ENCODE measurements at regions not wholly inside any gene's neighbourhood (a gene's known extent, or its start where the extent isn't known, plus 50 kb on each side); places are given as distances from the start of the nearest gene placed in this dataset.

- WGBS (ENCODE audit: insufficient coverage) = 25% methylated on average over 5 of the region's 11 CpGs
- H3K27ac ChIP-seq (ENCODE audit: insufficient read depth in 1 of 2, low read depth in 1 of 2, low read length in 2 of 2, poor library complexity in 1 of 2, severe bottlenecking in 2 of 2) = peak overlapping the region in 1 of 2 experiments; percentile 62
- no peaks in the 10 kb centered on the region for H3K36me3 ChIP-seq (ENCODE audit: control insufficient read depth in 4 of 4, insufficient read depth in 4 of 4, low read length in 3 of 4)
- peak overlapping the region in 5 of 7 experiments; percentile 8 to 37 (median 22) for H3K4me3 ChIP-seq (ENCODE audit: control insufficient read depth in 1 of 7, extremely low read depth in 1 of 7, insufficient read depth in 4 of 7, low read depth in 2 of 7, low read length in 6 of 7)
- ChIA-PET POLR2A (interaction anchor here (0.6 to 1.1 kb wide), 2 partner anchors 77 to 520 kb away, joined by 3 to 16 read pairs; partner anchors contain the start of gene TNRC6C), CTCF (interaction anchor here (0.6 to 1.3 kb wide), 6 partner anchors 18 to 142 kb away, joined by 3 to 5 read pairs (median 3); no protein-coding TSS in a partner anchor)
- H3K4me1 ChIP-seq (ENCODE audit: control extremely low read depth in 1 of 4, control insufficient read depth in 4 of 4, insufficient read depth in 4 of 4, low read length in 3 of 4) = peaks cover 14 to 38% (median 37%) of the 10 kb centered on the region in 4 experiments
- peaks cover 0 to 3% (median 0%) of the 10 kb centered on the region in 5 experiments for H3K27me3 ChIP-seq (replicated peaks in 2 of 5; ENCODE audit: control insufficient read depth in 4 of 5, insufficient read depth in 5 of 5, low read length in 4 of 5)
- peak in 2 of 3 donors; percentile 21 to 37 for DNase-seq
- peaks cover 0 to 6% (median 5%) of the 10 kb centered on the region in 5 experiments for H3K9me3 ChIP-seq (ENCODE audit: control extremely low read depth in 1 of 5, control insufficient read depth in 4 of 5, insufficient read depth in 2 of 5, low read depth in 1 of 5, low read length in 4 of 5)
Observed at GRCh38 chr17:77880711-77881450, 77.6 kb upstream of the TNRC6C start.

GRCh38 chr17:77881545-77881944 is 77.0 kb upstream of the TNRC6C start:
- ChIA-PET CTCF (interaction anchor here (0.8 to 1.3 kb wide), 5 partner anchors 18 to 142 kb away, joined by 3 to 5 read pairs (median 3); no protein-coding TSS in a partner anchor), POLR2A (interaction anchor here (1.1 kb wide), 1 partner anchor 77 kb away, joined by 16 read pairs; the partner anchor contains the start of gene TNRC6C)
- H3K9me3 ChIP-seq (ENCODE audit: control extremely low read depth in 1 of 5, control insufficient read depth in 4 of 5, insufficient read depth in 2 of 5, low read depth in 1 of 5, low read length in 4 of 5) = no peaks in the 10 kb centered on the region
- H3K27ac ChIP-seq (ENCODE audit: insufficient read depth in 1 of 2, low read depth in 1 of 2, low read length in 2 of 2, poor library complexity in 1 of 2, severe bottlenecking in 2 of 2) = peak overlapping the region in 1 of 2 experiments; percentile 62
- H3K4me3 ChIP-seq (ENCODE audit: control insufficient read depth in 1 of 7, extremely low read depth in 1 of 7, insufficient read depth in 4 of 7, low read depth in 2 of 7, low read length in 6 of 7) = peak overlapping the region in 5 of 7 experiments; percentile 8 to 56 (median 37)
- 0% methylated on average over 6 of the region's 10 CpGs for WGBS (ENCODE audit: insufficient coverage)
- DNase-seq = peak; percentile 88 to 98 (median 98)
- no peaks in the 10 kb centered on the region for H3K36me3 ChIP-seq (ENCODE audit: control insufficient read depth in 4 of 4, insufficient read depth in 4 of 4, low read length in 3 of 4)
- peaks cover 10 to 39% (median 38%) of the 10 kb centered on the region in 4 experiments for H3K4me1 ChIP-seq (ENCODE audit: control extremely low read depth in 1 of 4, control insufficient read depth in 4 of 4, insufficient read depth in 4 of 4, low read length in 3 of 4)
- peaks cover 0 to 6% (median 5%) of the 10 kb centered on the region in 5 experiments for H3K27me3 ChIP-seq (replicated peaks in 2 of 5; ENCODE audit: control insufficient read depth in 4 of 5, insufficient read depth in 5 of 5, low read length in 4 of 5)

- Histone ChIP-seq H3K9me3 (ENCODE audit: control extremely low read depth in 1 of 5, control insufficient read depth in 4 of 5, insufficient read depth in 2 of 5, low read depth in 1 of 5, low read length in 4 of 5) (no peaks in the 10 kb centered on the region), H3K27ac (ENCODE audit: insufficient read depth in 1 of 2, low read depth in 1 of 2, low read length in 2 of 2, poor library complexity in 1 of 2, severe bottlenecking in 2 of 2) (no peak overlapping the region), H3K4me1 (ENCODE audit: control extremely low read depth in 1 of 4, control insufficient read depth in 4 of 4, insufficient read depth in 4 of 4, low read length in 3 of 4) (peaks cover 10 to 40% (median 38%) of the 10 kb centered on the region in 4 experiments), H3K27me3 (replicated peaks in 2 of 5; ENCODE audit: control insufficient read depth in 4 of 5, insufficient read depth in 5 of 5, low read length in 4 of 5) (peaks cover 0 to 11% (median 8%) of the 10 kb centered on the region in 5 experiments), H3K36me3 (ENCODE audit: control insufficient read depth in 4 of 4, insufficient read depth in 4 of 4, low read length in 3 of 4) (no peaks in the 10 kb centered on the region), H3K4me3 (ENCODE audit: control insufficient read depth in 1 of 7, extremely low read depth in 1 of 7, insufficient read depth in 4 of 7, low read depth in 2 of 7, low read length in 6 of 7) (peak overlapping the region in 5 of 7 experiments; percentile 1 to 56 (median 37))
- ChIA-PET CTCF (interaction anchor here (0.8 to 1.3 kb wide), 4 partner anchors 17 to 141 kb away, joined by 3 read pairs; no protein-coding TSS in a partner anchor), POLR2A (interaction anchor here (0.9 to 1.1 kb wide), 2 partner anchors 76 kb away, joined by 3 to 16 read pairs; partner anchors contain the start of gene TNRC6C)
- DNase-seq = no peak
- WGBS (ENCODE audit: insufficient coverage) = 51% methylated on average over 4 of the region's 4 CpGs
Observed at GRCh38 chr17:77882040-77882439, 76.5 kb upstream of the TNRC6C start.

GRCh38 chr17:77882481-77883212 is 75.9 kb upstream of the TNRC6C start:
- 36% methylated on average over 11 of the region's 12 CpGs for WGBS (ENCODE audit: insufficient coverage)
- Histone ChIP-seq H3K27ac (ENCODE audit: insufficient read depth in 1 of 2, low read depth in 1 of 2, low read length in 2 of 2, poor library complexity in 1 of 2, severe bottlenecking in 2 of 2) (no peak overlapping the region), H3K4me1 (ENCODE audit: control extremely low read depth in 1 of 4, control insufficient read depth in 4 of 4, insufficient read depth in 4 of 4, low read length in 3 of 4) (peaks cover 8 to 46% (median 43%) of the 10 kb centered on the region in 4 experiments), H3K4me3 (ENCODE audit: control insufficient read depth in 1 of 7, extremely low read depth in 1 of 7, insufficient read depth in 4 of 7, low read depth in 2 of 7, low read length in 6 of 7) (peak overlapping the region in 2 of 7 experiments; percentile 37 to 56), H3K9me3 (ENCODE audit: control extremely low read depth in 1 of 5, control insufficient read depth in 4 of 5, insufficient read depth in 2 of 5, low read depth in 1 of 5, low read length in 4 of 5) (no peaks in the 10 kb centered on the region), H3K27me3 (replicated peaks in 2 of 5; ENCODE audit: control insufficient read depth in 4 of 5, insufficient read depth in 5 of 5, low read length in 4 of 5) (peaks cover 0 to 17% (median 11%) of the 10 kb centered on the region in 5 experiments), H3K36me3 (ENCODE audit: control insufficient read depth in 4 of 4, insufficient read depth in 4 of 4, low read length in 3 of 4) (no peaks in the 10 kb centered on the region)
- POLR2A ChIA-PET = interaction anchor here (0.9 kb wide), 1 partner anchor 76 kb away, joined by 3 read pairs; the partner anchor contains the start of gene TNRC6C
- peak; percentile 73 to 95 (median 93) for DNase-seq
- CTCF ChIA-PET = interaction anchor here (0.9 kb wide), 1 partner anchor 127 kb away, joined by 3 read pairs; no protein-coding TSS in a partner anchor

GRCh38 chr17:77883213-77883650 is 75.3 kb upstream of the TNRC6C start:
- 100% methylated on average over 8 of the region's 10 CpGs for WGBS (ENCODE audit: insufficient coverage)
- Histone ChIP-seq H3K9me3 (ENCODE audit: control extremely low read depth in 1 of 5, control insufficient read depth in 4 of 5, insufficient read depth in 2 of 5, low read depth in 1 of 5, low read length in 4 of 5) (no peaks in the 10 kb centered on the region), H3K4me3 (ENCODE audit: control insufficient read depth in 1 of 7, extremely low read depth in 1 of 7, insufficient read depth in 4 of 7, low read depth in 2 of 7, low read length in 6 of 7) (no peak overlapping the region), H3K27me3 (replicated peaks in 2 of 5; ENCODE audit: control insufficient read depth in 4 of 5, insufficient read depth in 5 of 5, low read length in 4 of 5) (peaks cover 0 to 20% (median 11%) of the 10 kb centered on the region in 5 experiments), H3K27ac (ENCODE audit: insufficient read depth in 1 of 2, low read depth in 1 of 2, low read length in 2 of 2, poor library complexity in 1 of 2, severe bottlenecking in 2 of 2) (no peak overlapping the region), H3K4me1 (ENCODE audit: control extremely low read depth in 1 of 4, control insufficient read depth in 4 of 4, insufficient read depth in 4 of 4, low read length in 3 of 4) (peaks cover 10 to 52% (median 49%) of the 10 kb centered on the region in 4 experiments), H3K36me3 (ENCODE audit: control insufficient read depth in 4 of 4, insufficient read depth in 4 of 4, low read length in 3 of 4) (no peaks in the 10 kb centered on the region)
- POLR2A ChIA-PET = interaction anchor here (0.9 kb wide), 1 partner anchor 75 kb away, joined by 3 read pairs; the partner anchor contains the start of gene TNRC6C
- CTCF ChIA-PET = interaction anchor here (0.9 to 1.0 kb wide), 2 partner anchors 41 to 126 kb away, joined by 3 read pairs; no protein-coding TSS in a partner anchor
- no peak for DNase-seq

GRCh38 chr17:77884019-77884418 is 74.5 kb upstream of the TNRC6C start:
- 95% methylated on average over 11 of the region's 11 CpGs for WGBS (ENCODE audit: insufficient coverage)
- Histone ChIP-seq H3K36me3 (ENCODE audit: control insufficient read depth in 4 of 4, insufficient read depth in 4 of 4, low read length in 3 of 4) (no peaks in the 10 kb centered on the region), H3K4me3 (ENCODE audit: control insufficient read depth in 1 of 7, extremely low read depth in 1 of 7, insufficient read depth in 4 of 7, low read depth in 2 of 7, low read length in 6 of 7) (no peak overlapping the region), H3K4me1 (ENCODE audit: control extremely low read depth in 1 of 4, control insufficient read depth in 4 of 4, insufficient read depth in 4 of 4, low read length in 3 of 4) (peaks cover 10 to 53% (median 51%) of the 10 kb centered on the region in 4 experiments), H3K27ac (ENCODE audit: insufficient read depth in 1 of 2, low read depth in 1 of 2, low read length in 2 of 2, poor library complexity in 1 of 2, severe bottlenecking in 2 of 2) (no peak overlapping the region), H3K9me3 (ENCODE audit: control extremely low read depth in 1 of 5, control insufficient read depth in 4 of 5, insufficient read depth in 2 of 5, low read depth in 1 of 5, low read length in 4 of 5) (no peaks in the 10 kb centered on the region), H3K27me3 (replicated peaks in 2 of 5; ENCODE audit: control insufficient read depth in 4 of 5, insufficient read depth in 5 of 5, low read length in 4 of 5) (peaks cover 0 to 24% (median 14%) of the 10 kb centered on the region in 5 experiments)
- ChIA-PET CTCF (interaction anchor here (1.0 kb wide), 1 partner anchor 41 kb away, joined by 3 read pairs; no protein-coding TSS in a partner anchor), POLR2A (interaction anchor here (0.7 kb wide), 1 partner anchor 21 kb away, joined by 3 read pairs; no protein-coding TSS in a partner anchor)
- peak in 2 of 3 donors; percentile 24 to 29 for DNase-seq
